ENCODE measurements at regions not wholly inside any gene's neighbourhood (a gene's known extent, or its start where the extent isn't known, plus 50 kb on each side); places are given as distances from the start of the nearest gene placed in this dataset.
A peak's percentile ranks its signal among the peaks of the same experiment; 100 is the strongest.

DNA sequence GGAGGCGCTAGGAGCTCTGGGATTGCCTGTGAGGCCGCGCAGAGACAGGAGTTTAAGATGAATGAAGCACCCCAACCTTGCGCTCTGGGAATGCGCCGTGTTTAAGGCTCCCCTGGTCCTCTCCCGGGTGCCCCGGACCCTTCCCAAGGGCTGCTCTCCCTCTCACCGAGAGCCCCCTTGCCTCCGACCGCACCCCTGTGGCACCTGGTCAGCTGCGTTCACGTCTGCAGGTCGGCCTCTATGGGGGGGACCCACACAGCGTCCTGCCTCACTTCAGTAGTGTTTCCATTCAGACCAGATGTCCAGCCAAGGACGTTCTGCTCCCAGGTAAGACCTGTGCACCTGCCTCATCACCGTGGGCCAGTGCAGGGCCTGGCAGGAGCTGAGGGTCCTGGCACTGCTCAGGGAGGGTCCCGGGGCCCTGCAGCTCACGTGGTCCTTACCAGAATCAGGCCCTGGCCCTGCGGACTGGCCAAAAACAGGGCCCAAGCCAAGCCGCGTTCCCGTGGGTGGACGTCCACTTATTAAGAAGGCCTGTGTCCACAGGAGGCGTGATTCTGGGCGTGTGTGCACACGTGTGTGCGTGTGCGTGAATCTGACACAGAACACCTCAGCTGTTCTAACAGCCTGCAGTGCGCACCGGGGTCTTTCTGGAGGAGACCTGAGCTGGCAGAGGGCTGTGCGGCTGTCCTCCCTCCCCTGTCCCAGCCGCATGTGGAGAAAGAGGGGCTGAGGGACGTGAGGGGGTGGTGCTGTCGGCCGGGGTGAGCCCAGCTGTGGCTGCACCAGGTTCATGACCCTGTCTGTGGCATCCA, 79.9 kb upstream of the BHLHE23 start:
- peak in 1 of 5 donors; percentile 6 for DNase-seq

DNA sequence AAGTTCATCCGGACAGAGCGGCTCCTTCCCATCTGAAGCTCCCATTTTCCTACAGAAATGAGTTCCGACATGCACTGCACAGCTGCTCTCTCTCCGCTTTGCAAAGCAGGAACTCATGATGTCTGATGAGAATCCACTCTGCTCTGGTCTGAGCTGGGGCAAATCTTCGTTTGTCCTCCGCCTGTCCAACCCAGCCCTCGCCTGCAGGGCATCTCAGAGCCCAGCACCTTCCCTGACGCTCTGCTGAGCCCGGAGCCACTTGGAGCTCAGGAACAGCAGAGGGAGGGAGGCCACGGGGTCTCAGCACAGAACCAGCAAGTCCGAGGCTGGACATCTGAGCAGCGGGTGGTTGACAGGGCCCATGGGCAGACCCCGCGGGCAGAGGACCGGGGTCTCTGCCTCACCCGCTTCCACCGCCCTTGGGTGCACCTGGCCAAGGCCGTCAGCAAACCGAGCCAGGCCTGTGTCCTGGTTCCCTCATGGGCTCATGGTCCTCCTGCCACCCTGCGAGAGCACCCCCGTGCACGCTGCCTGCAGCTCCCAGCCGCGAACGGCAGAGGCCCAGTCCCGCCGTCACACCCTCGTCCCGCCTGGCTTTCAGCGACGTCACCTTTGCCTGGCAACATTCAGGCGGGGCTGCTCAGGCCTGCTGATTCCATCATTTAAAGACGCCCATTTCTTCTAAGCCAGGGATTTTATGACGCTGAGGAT, 78.5 kb upstream of the BHLHE23 start:
- DNase-seq, result peak in 1 of 5 donors; percentile 3

GRCh38 chr20:63084563-63084927, 77.8 kb upstream of the BHLHE23 start:
- peak in 1 of 5 donors; percentile 5 for DNase-seq

- peak in 1 of 5 donors; percentile 5 for DNase-seq
These were observed 77.2 kb upstream of the BHLHE23 start for GRCh38 chr20:63083831-63084562.

DNA sequence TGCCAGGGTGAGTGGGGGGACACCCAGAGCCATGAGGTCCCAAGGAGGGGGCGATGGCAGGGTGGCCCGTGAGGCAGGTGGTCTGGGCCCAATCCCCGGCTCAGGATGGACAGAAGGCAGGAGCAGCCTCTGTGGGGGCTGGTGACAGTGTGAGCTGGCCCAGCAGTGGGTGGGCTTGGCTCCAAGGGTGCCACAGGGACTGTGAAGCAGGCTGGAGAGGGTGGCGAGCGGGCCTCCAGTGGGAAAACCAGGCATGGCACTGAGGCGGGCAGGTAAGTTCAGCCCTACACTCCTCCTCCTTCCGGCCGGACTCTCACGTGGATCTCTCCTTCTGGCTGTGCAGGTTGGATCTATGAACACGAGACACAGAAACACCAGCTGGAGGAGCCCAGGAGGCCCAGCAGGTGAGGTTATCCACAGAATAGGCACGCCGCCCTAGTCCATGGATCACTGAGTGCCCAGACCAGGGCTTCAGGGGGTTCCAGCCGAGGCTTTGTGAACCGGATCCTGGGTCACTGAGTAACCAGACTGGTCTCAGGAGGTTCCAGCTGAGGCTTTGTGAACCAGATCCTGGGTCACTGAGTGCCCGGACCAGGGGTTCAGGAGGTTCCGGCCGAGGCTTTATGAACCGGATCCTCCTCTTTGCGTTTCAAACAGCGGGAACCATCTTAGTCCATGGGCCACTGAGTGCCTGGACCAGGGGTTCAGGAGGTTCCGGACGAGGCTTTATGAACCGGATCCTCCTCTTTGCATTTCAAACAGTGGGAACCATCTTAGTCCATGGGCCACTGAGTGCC, 76.4 kb upstream of the BHLHE23 start:
- DNase-seq, result no peak

GRCh38 chr20:63082308-63082938, 75.7 kb upstream of the BHLHE23 start:
- no peak for DNase-seq

GRCh38 chr20:63081831-63082230, 75.1 kb upstream of the BHLHE23 start:
- no peak for DNase-seq

GRCh38 chr20:63081351-63081750, 74.6 kb upstream of the BHLHE23 start:
- DNase-seq, result no peak

DNA sequence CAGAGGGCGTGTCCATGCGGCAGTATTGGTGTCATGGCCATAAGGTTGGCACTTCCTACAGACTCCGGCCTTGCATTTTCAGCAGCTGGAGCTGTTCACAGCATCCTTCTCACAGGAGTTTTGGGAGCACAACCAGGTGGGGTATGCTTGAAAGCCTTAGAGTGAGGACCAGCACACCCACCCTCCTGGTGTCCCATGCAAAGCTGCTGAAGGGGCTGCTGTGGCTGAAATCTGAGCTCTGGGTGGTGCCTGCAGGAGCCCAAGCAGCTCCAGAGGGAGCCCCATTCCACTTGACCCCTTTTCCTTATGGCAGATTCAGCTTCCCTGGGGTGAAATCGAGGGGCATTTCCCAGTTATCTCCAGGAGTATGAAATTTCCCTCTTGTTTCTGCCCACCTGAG, 74.0 kb upstream of the BHLHE23 start:
- no peak for DNase-seq

- no peak for DNase-seq
These were observed 73.6 kb upstream of the BHLHE23 start for GRCh38 chr20:63080411-63080810.

GRCh38 chr20:63079971-63080370, 73.2 kb upstream of the BHLHE23 start:
- DNase-seq, result no peak

- DNase-seq, result no peak
These were observed 70.9 kb upstream of the BHLHE23 start for GRCh38 chr20:63077705-63078104.

- DNase-seq, result no peak
These were observed 69.7 kb upstream of the BHLHE23 start for GRCh38 chr20:63076421-63076820.

- no peak for DNase-seq
These were observed 67.9 kb upstream of the BHLHE23 start for GRCh38 chr20:63074631-63075030.

- no peak for DNase-seq
These were observed 67.4 kb upstream of the BHLHE23 start for GRCh38 chr20:63074182-63074581.

DNA sequence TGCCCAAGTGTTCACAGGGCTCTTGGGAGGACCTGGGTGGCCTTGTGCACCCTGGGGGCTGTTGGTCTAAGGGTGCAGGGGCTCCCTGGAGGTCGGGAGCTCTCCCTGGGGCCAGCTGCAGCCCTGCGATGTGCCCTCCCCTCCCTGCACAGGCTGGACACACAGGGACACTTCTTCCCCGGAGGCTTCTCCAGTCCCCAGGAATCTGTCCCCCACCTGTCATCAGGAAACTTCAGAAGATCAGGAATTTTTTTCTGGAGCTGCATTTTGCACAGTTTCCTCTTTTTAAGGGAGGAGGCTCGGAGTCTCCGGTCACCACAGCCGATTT, 66.9 kb upstream of the BHLHE23 start:
- DNase-seq, result no peak

DNA sequence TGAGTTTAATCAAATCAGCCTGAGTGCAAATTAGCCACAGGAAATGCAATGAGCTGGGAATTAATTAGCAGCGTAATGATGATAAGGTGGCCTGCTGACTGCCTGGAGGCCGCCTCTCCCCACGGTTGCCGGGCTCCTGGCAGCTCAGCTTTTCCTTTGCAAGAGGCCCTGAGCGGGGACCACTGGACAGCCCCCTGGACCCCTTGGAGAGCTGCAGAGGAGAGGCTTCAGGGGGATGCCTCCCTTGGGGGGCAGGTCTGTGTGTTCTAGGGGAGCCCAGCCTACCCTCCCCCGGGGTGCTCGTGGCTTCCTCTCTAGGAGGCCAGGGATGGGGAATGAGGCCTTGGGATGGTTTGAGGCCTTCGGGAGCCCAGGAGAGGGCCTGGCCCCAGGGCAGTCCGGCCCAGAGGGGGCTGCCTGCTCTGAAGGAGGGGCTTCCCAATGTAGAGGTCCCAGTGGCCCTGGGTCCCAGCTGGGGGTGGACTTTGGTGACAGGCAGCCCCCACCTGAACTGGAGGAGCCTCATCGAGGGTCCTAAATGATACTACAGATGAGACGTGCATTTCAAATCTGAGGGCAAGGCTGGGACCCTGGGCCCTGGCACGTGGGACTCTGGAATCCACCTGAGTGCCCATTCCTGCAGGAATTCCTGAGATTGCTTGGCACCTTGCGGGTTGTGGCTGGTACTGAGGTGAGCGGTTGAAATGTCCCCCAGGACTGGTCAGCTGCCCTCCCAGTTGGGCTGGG, 66.4 kb upstream of the BHLHE23 start:
- no peak for DNase-seq

GRCh38 chr20:63072231-63072791, 65.5 kb upstream of the BHLHE23 start:
- DNase-seq, result no peak

- no peak for DNase-seq
These were observed 64.9 kb upstream of the BHLHE23 start for GRCh38 chr20:63071541-63072181.

GRCh38 chr20:63070771-63071540, 64.2 kb upstream of the BHLHE23 start:
- no peak for DNase-seq
